Stimulated activated memory B cell treated with anti-CD40 and anti-IgM and Interleukin-4, amounts not matched to agents 10 μg/mL and 1 μg/mL and 100 μg/mL, for 72 hours (primary cell): ENCODE measurements at regions not wholly inside any gene's neighbourhood (a gene's known extent, or its start where the extent isn't known, plus 50 kb on each side); places are given as distances from the start of the nearest gene placed in this dataset.
"Not testable (repeated sequence)": the region's sequence is repeated elsewhere in the genome, so short reads cannot be mapped to it uniquely, and the experiment has no call there.

Experiments used
- ATAC-seq: fragments of 150-1000 bp; cut with Tn5 transposase; 2 replicates; pipeline ENCODE4 v1.10.0; 2021
- H3K27ac Mint-ChIP-seq: one replicate; pipeline ENCODE4 v1.8.0; 2022; ENCODE audit warnings: mild to moderate bottlenecking, mixed read lengths
- H3K27me3 Mint-ChIP-seq: one replicate; pipeline ENCODE4 v1.8.0; 2022; ENCODE audit warnings: mixed read lengths
- H3K36me3 Mint-ChIP-seq: one replicate; pipeline ENCODE4 v1.8.0; 2022; ENCODE audit warnings: mixed read lengths
- H3K4me1 Mint-ChIP-seq: one replicate; pipeline ENCODE4 v1.8.0; 2022; ENCODE audit warnings: mixed read lengths
- H3K4me3 Mint-ChIP-seq: one replicate; pipeline ENCODE4 v1.8.0; 2022; ENCODE audit warnings: mild to moderate bottlenecking, moderate library complexity, mixed read lengths
- H3K9me3 Mint-ChIP-seq: one replicate; pipeline ENCODE4 v1.8.0; 2022; ENCODE audit warnings: mixed read lengths

DNA sequence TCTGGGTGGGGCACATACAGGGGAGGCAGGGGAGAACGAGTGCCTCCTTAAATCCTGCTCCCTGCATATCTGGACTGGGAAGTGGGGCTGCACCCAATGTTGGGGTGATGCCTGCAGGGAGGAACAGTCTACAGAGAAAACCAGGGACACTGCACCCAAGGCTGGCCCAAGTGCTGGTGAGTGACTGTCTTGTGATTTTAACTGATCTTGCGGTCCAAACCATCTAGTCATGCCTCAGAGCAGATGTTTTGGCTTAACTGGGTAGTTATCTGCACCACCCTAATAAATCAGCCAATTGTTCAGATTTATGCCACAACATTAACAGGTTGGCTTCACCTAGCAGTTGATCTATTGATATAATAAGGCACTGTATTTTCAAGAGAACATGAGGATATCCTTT is 219.2 kb upstream of the IRS2 start:
- Mint-ChIP-seq H3K36me3 (no peaks in the 10 kb centered on the region), H3K4me1 (no peaks in the 10 kb centered on the region), H3K9me3 (no peaks in the 10 kb centered on the region), H3K4me3 (no peak overlapping the region), H3K27ac (no peak overlapping the region), H3K27me3 (no peaks in the 10 kb centered on the region)
- ATAC-seq, result no peak

DNA sequence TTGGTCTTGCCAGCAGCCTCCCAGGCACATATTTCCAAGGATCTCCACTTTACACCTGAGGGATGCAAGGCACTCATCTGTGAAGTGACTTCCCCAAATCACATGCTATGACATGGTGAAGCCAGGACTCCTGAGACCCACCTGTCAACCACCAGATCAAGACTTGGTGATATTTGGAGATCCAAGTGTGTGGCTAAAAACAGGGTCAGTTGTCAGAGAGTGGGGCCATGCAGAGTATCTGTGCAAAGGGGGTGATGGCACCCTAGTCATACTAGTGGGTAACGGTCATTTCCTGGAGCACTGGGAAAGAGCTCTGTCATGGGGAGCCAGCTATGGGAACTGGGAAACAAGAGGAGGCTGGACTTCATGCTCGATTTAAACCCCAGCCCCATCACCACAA is 218.4 kb upstream of the IRS2 start:
- Mint-ChIP-seq H3K4me3 (no peak overlapping the region), H3K4me1 (no peaks in the 10 kb centered on the region), H3K9me3 (no peaks in the 10 kb centered on the region), H3K27me3 (no peaks in the 10 kb centered on the region), H3K27ac (no peak overlapping the region), H3K36me3 (no peaks in the 10 kb centered on the region)
- peak; percentile 22 for ATAC-seq

GRCh38 chr13:110001670-110002275 is 215.4 kb upstream of the IRS2 start:
- ATAC-seq, result no peak
- no peak overlapping the region for H3K27ac Mint-ChIP-seq
- H3K36me3 Mint-ChIP-seq, result no peaks in the 10 kb centered on the region
- H3K4me1 Mint-ChIP-seq, result no peaks in the 10 kb centered on the region
- no peaks in the 10 kb centered on the region for H3K27me3 Mint-ChIP-seq
- H3K4me3 Mint-ChIP-seq, result no peak overlapping the region
- no peaks in the 10 kb centered on the region for H3K9me3 Mint-ChIP-seq

DNA sequence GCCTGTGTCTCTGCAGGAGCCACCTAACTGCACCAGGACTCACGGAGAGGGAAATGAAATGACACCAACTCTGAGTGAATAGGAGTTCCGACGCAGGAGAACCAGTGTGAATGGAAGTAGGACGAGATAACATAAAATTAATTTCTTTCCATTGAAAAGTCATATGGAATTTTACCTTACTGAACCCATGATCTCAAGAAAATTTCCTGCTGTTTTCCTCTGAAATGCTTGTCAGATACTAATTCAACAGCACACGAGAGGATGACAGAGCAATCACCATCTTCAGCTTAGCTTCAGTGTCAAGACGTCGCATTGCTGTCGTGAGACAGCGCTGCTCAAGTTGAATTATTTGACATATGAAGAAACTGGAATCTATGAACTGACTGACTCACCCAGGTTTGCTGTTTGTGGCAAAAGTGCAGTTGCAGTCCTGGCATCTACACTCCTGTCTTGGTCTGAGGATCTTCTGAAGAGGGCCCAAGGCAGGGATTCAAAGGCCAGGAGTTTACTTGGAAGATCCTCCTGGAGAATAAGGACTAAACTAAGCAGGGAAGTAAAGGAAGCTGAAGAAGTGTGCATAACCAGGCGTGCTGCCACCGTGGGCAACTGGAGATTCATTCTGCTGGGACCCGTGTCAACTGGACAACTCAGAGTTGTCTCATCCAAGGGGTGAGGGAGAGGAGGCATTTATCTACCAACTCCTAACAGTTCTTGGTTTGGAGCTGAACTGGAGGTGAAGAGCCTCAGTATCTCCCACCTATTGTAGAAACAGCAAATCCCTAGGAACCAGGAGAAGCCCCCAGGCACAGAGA is 214.4 kb upstream of the IRS2 start:
- no peak overlapping the region for H3K27ac Mint-ChIP-seq
- no peak overlapping the region for H3K4me3 Mint-ChIP-seq
- no peaks in the 10 kb centered on the region for H3K4me1 Mint-ChIP-seq
- H3K36me3 Mint-ChIP-seq, result no peaks in the 10 kb centered on the region
- H3K9me3 Mint-ChIP-seq, result no peaks in the 10 kb centered on the region
- H3K27me3 Mint-ChIP-seq, result no peaks in the 10 kb centered on the region
- ATAC-seq, result no peak

- Mint-ChIP-seq H3K27ac (no peak overlapping the region), H3K36me3 (no peaks in the 10 kb centered on the region), H3K27me3 (no peaks in the 10 kb centered on the region), H3K4me1 (no peaks in the 10 kb centered on the region), H3K9me3 (no peaks in the 10 kb centered on the region), H3K4me3 (no peak overlapping the region)
- no peak for ATAC-seq
Measured at GRCh38 chr13:109999659-110000533, 213.5 kb upstream of the IRS2 start.

DNA sequence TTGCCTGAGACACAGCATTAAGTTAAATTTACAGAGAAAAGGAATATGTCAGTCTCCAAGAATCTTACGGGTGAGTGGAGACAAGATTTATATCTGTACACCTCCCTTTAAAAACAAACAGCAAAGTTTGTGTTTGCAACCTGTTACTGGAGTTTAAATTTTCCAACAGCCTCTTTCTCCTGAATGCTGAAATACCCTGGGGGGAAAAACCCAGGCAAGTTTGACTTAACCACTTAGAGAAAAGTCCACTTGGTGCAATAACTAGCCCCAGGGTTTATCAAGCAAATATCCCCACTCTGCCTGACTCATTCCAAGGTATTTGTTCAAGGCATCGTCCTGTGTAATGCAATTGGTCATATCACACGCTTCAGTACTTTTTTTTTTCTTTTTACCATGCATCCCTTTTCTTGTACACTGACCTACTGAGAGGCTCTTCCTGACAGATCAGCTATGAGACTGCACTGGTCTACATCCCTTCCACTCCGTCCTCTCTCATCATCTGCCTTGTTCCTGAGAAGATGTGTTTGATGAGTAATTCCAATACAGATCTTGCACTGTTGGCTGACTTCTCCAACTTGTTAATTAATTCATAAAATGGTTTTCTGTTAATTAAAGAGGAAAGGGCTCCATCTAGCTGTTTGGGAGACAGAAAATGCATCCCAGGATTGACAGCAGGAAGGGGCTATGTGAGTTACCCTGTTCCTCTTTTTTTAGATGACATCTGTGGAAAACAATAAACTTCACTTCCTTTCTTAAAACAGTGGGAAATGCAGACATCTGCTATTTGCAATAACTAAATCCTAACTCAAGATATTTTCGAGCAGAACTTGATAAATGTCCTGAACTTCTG is 212.5 kb upstream of the IRS2 start:
- no peak for ATAC-seq
- Mint-ChIP-seq H3K27me3 (no peaks in the 10 kb centered on the region), H3K27ac (no peak overlapping the region), H3K9me3 (no peaks in the 10 kb centered on the region), H3K4me1 (no peaks in the 10 kb centered on the region), H3K36me3 (no peaks in the 10 kb centered on the region), H3K4me3 (no peak overlapping the region)

DNA sequence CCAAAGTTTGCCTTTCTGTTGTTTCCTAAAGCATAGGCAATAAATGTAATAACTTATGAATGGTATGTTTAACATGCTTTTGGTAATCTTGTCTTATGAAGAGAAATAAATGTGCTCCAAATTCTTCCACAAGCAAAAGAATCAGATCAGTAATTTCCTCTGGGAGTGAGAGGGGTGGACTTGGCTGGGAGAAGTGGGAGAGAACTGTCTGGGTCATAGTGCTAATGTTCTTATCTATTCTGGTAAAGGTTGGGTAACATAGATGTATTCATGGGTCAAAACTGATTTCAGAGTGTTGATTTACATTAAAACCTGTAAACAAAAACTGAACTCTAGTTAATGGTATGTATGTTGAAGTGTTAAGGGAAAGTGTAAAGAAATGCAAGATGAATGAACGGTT is 211.7 kb upstream of the IRS2 start:
- H3K4me3 Mint-ChIP-seq, result no peak overlapping the region
- H3K4me1 Mint-ChIP-seq, result no peaks in the 10 kb centered on the region
- no peaks in the 10 kb centered on the region for H3K9me3 Mint-ChIP-seq
- ATAC-seq, result no peak
- no peaks in the 10 kb centered on the region for H3K36me3 Mint-ChIP-seq
- H3K27me3 Mint-ChIP-seq, result no peaks in the 10 kb centered on the region
- H3K27ac Mint-ChIP-seq, result no peak overlapping the region

DNA sequence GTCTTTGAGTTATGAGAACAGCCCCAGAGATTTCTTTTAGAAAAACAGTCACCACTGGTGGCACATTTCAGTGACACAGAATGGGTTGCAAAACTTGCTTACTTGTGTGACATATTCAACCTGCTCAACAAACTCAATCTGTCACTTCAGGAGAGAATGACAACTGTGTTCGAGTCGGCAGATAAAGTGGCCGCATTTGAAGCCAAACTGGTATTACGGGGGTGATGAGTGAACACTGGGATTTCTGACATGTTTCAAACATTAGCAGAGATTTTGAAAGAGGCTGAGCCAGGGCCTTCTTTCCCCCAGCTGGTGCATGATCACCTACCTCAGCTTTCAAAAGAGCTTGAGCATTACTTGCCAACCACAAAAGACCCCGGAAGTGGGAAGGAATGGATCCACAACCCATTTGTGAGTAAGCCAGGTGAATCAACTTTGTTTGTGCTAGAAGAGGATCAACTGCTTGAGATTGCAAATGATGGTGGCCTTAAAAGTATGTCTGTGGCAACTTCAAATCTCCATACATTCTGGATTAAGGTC is 210.7 kb upstream of the IRS2 start:
- not testable (repeated sequence) for H3K36me3 Mint-ChIP-seq, H3K4me1 Mint-ChIP-seq, ATAC-seq, H3K4me3 Mint-ChIP-seq, H3K9me3 Mint-ChIP-seq, H3K27me3 Mint-ChIP-seq, H3K27ac Mint-ChIP-seq

DNA sequence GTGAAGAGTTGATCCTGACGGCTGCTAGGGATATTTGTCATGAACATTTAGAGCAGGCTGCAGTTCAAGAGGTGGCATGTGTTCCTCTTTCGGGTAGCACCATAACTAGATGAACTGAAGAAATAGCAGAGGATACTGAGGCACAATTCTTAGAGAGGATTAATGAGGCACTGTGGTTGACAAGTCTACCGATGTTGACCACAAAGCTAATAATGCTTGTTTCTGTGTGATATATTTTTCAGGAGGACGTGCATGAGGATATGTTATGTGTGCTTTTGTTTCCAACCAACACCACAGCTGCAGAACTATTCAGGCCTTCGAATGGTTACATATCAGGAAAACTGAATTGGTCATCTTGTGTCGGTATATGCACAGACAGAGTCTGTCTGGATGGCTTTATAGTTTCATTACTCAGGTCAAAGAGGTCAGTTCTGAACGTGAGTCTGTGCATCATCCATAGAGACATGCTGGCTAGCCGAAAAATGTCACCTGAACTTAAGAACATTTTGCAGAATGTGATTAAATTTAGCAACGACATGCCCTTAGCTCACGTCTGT is 210.1 kb upstream of the IRS2 start:
- no peaks in the 10 kb centered on the region for H3K36me3 Mint-ChIP-seq
- H3K27me3 Mint-ChIP-seq, result no peaks in the 10 kb centered on the region
- no peaks in the 10 kb centered on the region for H3K4me1 Mint-ChIP-seq
- no peak overlapping the region for H3K27ac Mint-ChIP-seq
- H3K9me3 Mint-ChIP-seq, result no peaks in the 10 kb centered on the region
- no peak overlapping the region for H3K4me3 Mint-ChIP-seq
- ATAC-seq, result no peak

- Mint-ChIP-seq H3K27ac (no peak overlapping the region), H3K9me3 (peaks cover under 1% of the 10 kb centered on the region), H3K27me3 (no peaks in the 10 kb centered on the region), H3K4me1 (no peaks in the 10 kb centered on the region), H3K4me3 (no peak overlapping the region), H3K36me3 (no peaks in the 10 kb centered on the region)
- ATAC-seq, result no peak
Measured at GRCh38 chr13:109995578-109995977, 209.2 kb upstream of the IRS2 start.

DNA sequence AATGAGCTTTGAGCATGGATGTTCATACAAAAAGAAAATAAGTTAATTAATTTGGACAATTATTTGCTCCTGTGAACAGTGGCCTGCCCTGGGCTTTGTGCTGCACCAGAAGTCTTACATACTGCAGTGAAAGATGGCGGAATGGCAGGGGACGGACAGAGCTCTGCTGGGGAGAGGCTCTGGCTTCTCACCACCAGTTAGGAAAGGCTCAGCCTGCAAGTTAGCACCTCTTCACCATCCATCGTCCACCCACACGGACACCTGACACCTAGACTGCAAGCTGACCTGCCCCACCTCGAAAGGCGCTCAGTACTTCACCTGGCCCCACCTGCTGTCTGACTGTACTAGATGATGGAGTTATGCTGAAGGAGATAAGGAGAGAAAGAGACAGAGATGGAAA is 203.9 kb upstream of the IRS2 start:
- no peaks in the 10 kb centered on the region for H3K4me1 Mint-ChIP-seq
- no peaks in the 10 kb centered on the region for H3K27me3 Mint-ChIP-seq
- no peak for ATAC-seq
- peaks cover 3% of the 10 kb centered on the region for H3K9me3 Mint-ChIP-seq
- no peak overlapping the region for H3K4me3 Mint-ChIP-seq
- no peak overlapping the region for H3K27ac Mint-ChIP-seq
- H3K36me3 Mint-ChIP-seq, result no peaks in the 10 kb centered on the region

GRCh38 chr13:109989686-109990085 is 203.3 kb upstream of the IRS2 start:
- Mint-ChIP-seq H3K27me3 (no peaks in the 10 kb centered on the region), H3K36me3 (no peaks in the 10 kb centered on the region), H3K9me3 (peaks cover 3% of the 10 kb centered on the region), H3K4me1 (no peaks in the 10 kb centered on the region), H3K27ac (no peak overlapping the region), H3K4me3 (no peak overlapping the region)
- no peak for ATAC-seq

- H3K4me3 Mint-ChIP-seq, result no peak overlapping the region
- H3K27ac Mint-ChIP-seq, result no peak overlapping the region
- no peak for ATAC-seq
- H3K9me3 Mint-ChIP-seq, result peaks cover 3% of the 10 kb centered on the region
- no peaks in the 10 kb centered on the region for H3K27me3 Mint-ChIP-seq
- no peaks in the 10 kb centered on the region for H3K36me3 Mint-ChIP-seq
- H3K4me1 Mint-ChIP-seq, result no peaks in the 10 kb centered on the region
Measured at GRCh38 chr13:109989155-109989554, 202.8 kb upstream of the IRS2 start.

- no peak for ATAC-seq
- Mint-ChIP-seq H3K4me1 (no peaks in the 10 kb centered on the region), H3K4me3 (no peak overlapping the region)
Measured at GRCh38 chr13:109986851-109987250, 200.5 kb upstream of the IRS2 start.

More at GRCh38 chr13:109986851-109987250, 200.5 kb upstream of the IRS2 start:
- H3K27ac Mint-ChIP-seq, result no peak overlapping the region
- H3K27me3 Mint-ChIP-seq, result no peaks in the 10 kb centered on the region
- H3K9me3 Mint-ChIP-seq, result peaks cover 3% of the 10 kb centered on the region
- no peaks in the 10 kb centered on the region for H3K36me3 Mint-ChIP-seq
